Activated naive CD8-positive, alpha-beta T cell treated with anti-CD3 and anti-CD28 coated beads, Interleukin-2, amount 10 ng/mL, durations not matched to agents 7 days and 5 days (primary cell): ENCODE measurements at regions not wholly inside any gene's neighbourhood (a gene's known extent, or its start where the extent isn't known, plus 50 kb on each side); places are given as distances from the start of the nearest gene placed in this dataset.
"Not testable (repeated sequence)": the region's sequence is repeated elsewhere in the genome, so short reads cannot be mapped to it uniquely, and the experiment has no call there.

Experiments
- ATAC-seq: fragments of 150-1000 bp; cut with Tn5 transposase; one replicate; pipeline ENCODE4 v1.10.0; 2021; ENCODE audit warnings: low read depth, moderate library complexity
- POLR2A ChIA-PET: fragments of 350-600 bp; sonication (Branson Sonifier 250); formaldehyde crosslinking; loops from one replicate; lab custom pipeline; 2021; ENCODE audit warnings: antibody characterized with exemption; lab: Charles Lee
- DNase-seq: peaks from one replicate; pipeline ENCODE4 v3.0.0; 2021
- H3K27ac Mint-ChIP-seq: one replicate; pipeline ENCODE4 v1.8.0; 2022; ENCODE audit warnings: mild to moderate bottlenecking, mixed read lengths
- H3K27me3 Mint-ChIP-seq: one replicate; pipeline ENCODE4 v1.8.0; 2022; ENCODE audit warnings: mild to moderate bottlenecking, moderate library complexity, mixed read lengths
- H3K36me3 Mint-ChIP-seq: one replicate; pipeline ENCODE4 v1.8.0; 2021; ENCODE audit warnings: mild to moderate bottlenecking, mixed read lengths
- H3K4me1 Mint-ChIP-seq: one replicate; pipeline ENCODE4 v1.8.0; 2021; ENCODE audit warnings: mixed read lengths
- H3K4me3 Mint-ChIP-seq: one replicate; pipeline ENCODE4 v1.8.0; 2022; ENCODE audit warnings: mild to moderate bottlenecking, moderate library complexity, mixed read lengths
- H3K9me3 Mint-ChIP-seq: one replicate; pipeline ENCODE4 v1.8.0; 2021; ENCODE audit warnings: mixed read lengths

- no peaks in the 10 kb centered on the region for H3K4me1 Mint-ChIP-seq
- POLR2A ChIA-PET = no interaction called here
- ATAC-seq (no peak), DNase-seq (no peak)
- no peaks in the 10 kb centered on the region for H3K36me3 Mint-ChIP-seq
- H3K4me3 Mint-ChIP-seq = no peak overlapping the region
- H3K9me3 Mint-ChIP-seq = peaks cover 5% of the 10 kb centered on the region
- H3K27ac Mint-ChIP-seq = no peak overlapping the region
- H3K27me3 Mint-ChIP-seq = no peaks in the 10 kb centered on the region
Observed at GRCh38 chr6:145093226-145093625, 642.1 kb downstream of the EPM2A start.

GRCh38 chr6:145096846-145097245 is 638.5 kb downstream of the EPM2A start:
- Mint-ChIP-seq H3K4me1 (no peaks in the 10 kb centered on the region), H3K9me3 (peaks cover 7% of the 10 kb centered on the region), H3K27ac (no peak overlapping the region), H3K36me3 (no peaks in the 10 kb centered on the region), H3K4me3 (no peak overlapping the region), H3K27me3 (peaks cover 2% of the 10 kb centered on the region)
- ATAC-seq = no peak
- POLR2A ChIA-PET = interaction anchor here (0.6 kb wide), 1 partner anchor 116 kb away, joined by 4 read pairs; no protein-coding TSS in a partner anchor
- no peak for DNase-seq

GRCh38 chr6:145098127-145098526 is 637.2 kb downstream of the EPM2A start:
- H3K4me3 Mint-ChIP-seq, H3K36me3 Mint-ChIP-seq, ATAC-seq, H3K9me3 Mint-ChIP-seq, POLR2A ChIA-PET, DNase-seq, H3K4me1 Mint-ChIP-seq, H3K27ac Mint-ChIP-seq, H3K27me3 Mint-ChIP-seq: not testable (repeated sequence)

GRCh38 chr6:145099713-145100112 is 635.6 kb downstream of the EPM2A start:
- peaks cover 7% of the 10 kb centered on the region for H3K9me3 Mint-ChIP-seq
- H3K4me3 Mint-ChIP-seq = no peak overlapping the region
- H3K27me3 Mint-ChIP-seq = peaks cover 2% of the 10 kb centered on the region
- H3K4me1 Mint-ChIP-seq = no peaks in the 10 kb centered on the region
- H3K36me3 Mint-ChIP-seq = no peaks in the 10 kb centered on the region
- H3K27ac Mint-ChIP-seq = no peak overlapping the region
- DNase-seq (no peak), ATAC-seq (no peak)
- POLR2A ChIA-PET = no interaction called here

- ATAC-seq = no peak
- Mint-ChIP-seq H3K27ac (no peak overlapping the region), H3K9me3 (no peaks in the 10 kb centered on the region), H3K27me3 (peaks cover 3% of the 10 kb centered on the region), H3K36me3 (no peaks in the 10 kb centered on the region), H3K4me3 (no peak overlapping the region), H3K4me1 (no peaks in the 10 kb centered on the region)
- no peak for DNase-seq
- POLR2A ChIA-PET = no interaction called here
Observed at GRCh38 chr6:145110109-145110508, 625.2 kb downstream of the EPM2A start.

GRCh38 chr6:145111407-145111806 is 623.9 kb downstream of the EPM2A start:
- H3K27ac Mint-ChIP-seq, POLR2A ChIA-PET, H3K36me3 Mint-ChIP-seq, H3K4me3 Mint-ChIP-seq, H3K27me3 Mint-ChIP-seq, H3K4me1 Mint-ChIP-seq, ATAC-seq, H3K9me3 Mint-ChIP-seq, DNase-seq: not testable (repeated sequence)

GRCh38 chr6:145112711-145113148 is 622.6 kb downstream of the EPM2A start:
- DNase-seq = no peak
- no peaks in the 10 kb centered on the region for H3K4me1 Mint-ChIP-seq
- no peak overlapping the region for H3K27ac Mint-ChIP-seq
- H3K27me3 Mint-ChIP-seq = peaks cover 3% of the 10 kb centered on the region
- no peaks in the 10 kb centered on the region for H3K9me3 Mint-ChIP-seq
- no peak overlapping the region for H3K4me3 Mint-ChIP-seq
- no peak for ATAC-seq
- no peaks in the 10 kb centered on the region for H3K36me3 Mint-ChIP-seq
- POLR2A ChIA-PET = no interaction called here

GRCh38 chr6:145115638-145116037 is 619.7 kb downstream of the EPM2A start:
- POLR2A ChIA-PET = no interaction called here
- H3K4me3 Mint-ChIP-seq = no peak overlapping the region
- no peak overlapping the region for H3K27ac Mint-ChIP-seq
- DNase-seq (no peak), ATAC-seq (no peak)
- H3K27me3 Mint-ChIP-seq = no peaks in the 10 kb centered on the region
- H3K36me3 Mint-ChIP-seq = no peaks in the 10 kb centered on the region
- H3K9me3 Mint-ChIP-seq = no peaks in the 10 kb centered on the region
- no peaks in the 10 kb centered on the region for H3K4me1 Mint-ChIP-seq

GRCh38 chr6:145116591-145117178 is 618.6 kb downstream of the EPM2A start:
- Mint-ChIP-seq H3K9me3 (no peaks in the 10 kb centered on the region), H3K4me3 (no peak overlapping the region), H3K4me1 (no peaks in the 10 kb centered on the region), H3K27me3 (no peaks in the 10 kb centered on the region), H3K36me3 (no peaks in the 10 kb centered on the region), H3K27ac (no peak overlapping the region)
- POLR2A ChIA-PET = no interaction called here
- no peak for DNase-seq
- ATAC-seq = no peak

GRCh38 chr6:145118224-145118623 is 617.1 kb downstream of the EPM2A start:
- POLR2A ChIA-PET = no interaction called here
- no peak for ATAC-seq
- no peaks in the 10 kb centered on the region for H3K27me3 Mint-ChIP-seq
- no peaks in the 10 kb centered on the region for H3K36me3 Mint-ChIP-seq
- H3K9me3 Mint-ChIP-seq = no peaks in the 10 kb centered on the region
- no peaks in the 10 kb centered on the region for H3K4me1 Mint-ChIP-seq
- H3K4me3 Mint-ChIP-seq = no peak overlapping the region
- no peak overlapping the region for H3K27ac Mint-ChIP-seq
- DNase-seq = no peak

- Mint-ChIP-seq H3K4me1 (no peaks in the 10 kb centered on the region), H3K27me3 (peaks cover 2% of the 10 kb centered on the region), H3K36me3 (no peaks in the 10 kb centered on the region), H3K9me3 (no peaks in the 10 kb centered on the region), H3K4me3 (no peak overlapping the region), H3K27ac (no peak overlapping the region)
- no peak for DNase-seq
- ATAC-seq = no peak
- POLR2A ChIA-PET = no interaction called here
Observed at GRCh38 chr6:145119081-145119480, 616.2 kb downstream of the EPM2A start.

GRCh38 chr6:145132709-145133108 is 602.6 kb downstream of the EPM2A start:
- Mint-ChIP-seq H3K9me3 (no peaks in the 10 kb centered on the region), H3K36me3 (no peaks in the 10 kb centered on the region), H3K27me3 (peaks cover 12% of the 10 kb centered on the region), H3K27ac (no peak overlapping the region), H3K4me3 (no peak overlapping the region), H3K4me1 (no peaks in the 10 kb centered on the region)
- POLR2A ChIA-PET = no interaction called here
- no peak for DNase-seq
- ATAC-seq = no peak

- Mint-ChIP-seq H3K9me3 (no peaks in the 10 kb centered on the region), H3K27me3 (peaks cover 6% of the 10 kb centered on the region), H3K27ac (no peak overlapping the region), H3K4me3 (no peak overlapping the region), H3K36me3 (no peaks in the 10 kb centered on the region), H3K4me1 (no peaks in the 10 kb centered on the region)
- POLR2A ChIA-PET = no interaction called here
- no peak for ATAC-seq
- DNase-seq = no peak
Observed at GRCh38 chr6:145135702-145136101, 599.6 kb downstream of the EPM2A start.

- H3K27me3 Mint-ChIP-seq = no peaks in the 10 kb centered on the region
- H3K4me1 Mint-ChIP-seq = no peaks in the 10 kb centered on the region
- DNase-seq (no peak), ATAC-seq (no peak)
- POLR2A ChIA-PET = no interaction called here
- no peaks in the 10 kb centered on the region for H3K9me3 Mint-ChIP-seq
- no peak overlapping the region for H3K27ac Mint-ChIP-seq
- H3K36me3 Mint-ChIP-seq = no peaks in the 10 kb centered on the region
- no peak overlapping the region for H3K4me3 Mint-ChIP-seq
Observed at GRCh38 chr6:145137425-145137824, 597.9 kb downstream of the EPM2A start.
